Gastrocnemius medialis (tissue), 4 donors: ENCODE measurements at regions not wholly inside any gene's neighbourhood (a gene's known extent, or its start where the extent isn't known, plus 50 kb on each side); places are given as distances from the start of the nearest gene placed in this dataset.
"Not testable (repeated sequence)": the region's sequence is repeated elsewhere in the genome, so short reads cannot be mapped to it uniquely, and the experiment has no call there.

Experiments
- ATAC-seq, 2 donors: fragments of 150-250 bp; one replicate each; pipeline ENCODE4 v1.9.1; 2016
- DNase-seq, 2 donors: peaks; one replicate each; pipeline ENCODE4 v3.0.0-alpha.2; 2019
- H3K27ac ChIP-seq, 4 donors: fragments of 200-600 bp; sonication (generic); 1 replicate in 1 of 4; 2 replicates in 3 of 4; pipeline ENCODE4 v1.5.1; 2016 to 2018; ENCODE audit warnings: mild to moderate bottlenecking in 2 of 4, moderate library complexity in 1 of 4
- H3K27me3 ChIP-seq, 3 donors: fragments of 200-600 bp; sonication (generic) in 2 of 3; 1 replicate in 1 of 3; 2 replicates in 2 of 3; pipeline versions ENCODE4 v1.5.1 to v1.6.0; 2016 to 2019; ENCODE audit warnings: mild to moderate bottlenecking in 1 of 3, moderate library complexity in 1 of 3
- H3K36me3 ChIP-seq, 2 donors: fragments of 200-600 bp; sonication (generic) in 1 of 2; one replicate each; pipeline ENCODE4 v1.5.1; 2017 to 2018
- H3K4me1 ChIP-seq, 2 donors: fragments of 200-600 bp; sonication (generic) in 1 of 2; one replicate each; pipeline ENCODE4 v1.5.1; 2016 to 2017; ENCODE audit warnings: mild to moderate bottlenecking in 2 of 2
- H3K4me3 ChIP-seq, 4 donors: fragments of 200-600 bp; sonication (generic) in 3 of 4; 1 replicate in 1 of 4; 2 replicates in 3 of 4; pipeline ENCODE4 v1.5.1; 2016 to 2019; ENCODE audit warnings: mild to moderate bottlenecking in 2 of 4
- H3K9me3 ChIP-seq, 3 donors: fragments of 200-600 bp; sonication (generic) in 2 of 3; 1 replicate in 1 of 3; 2 replicates in 2 of 3; pipeline ENCODE4 v1.5.1; 2016 to 2019
- POLR2A ChIP-seq, 2 donors: fragments of 450-650 bp; IDR thresholded peaks; one replicate each; pipeline ENCODE4 v1.6.1; 2017; ENCODE audit warnings: antibody characterized with exemption in 2 of 2, mild to moderate bottlenecking in 2 of 2, moderate library complexity in 2 of 2
- in situ Hi-C, 4 donors: fragments of 200-750 bp; cut with MboI; loops; one replicate each; pipeline versions ENCODE4 v1.15.0 to v1.8.0; 2017; ENCODE audit warnings: low sequenced_read_pairs in 4 of 4
- intact Hi-C: fragments of 100-400 bp; cut with DNase I; formaldehyde crosslinking; loops from one replicate; pipeline ENCODE4 v1.15.1; 2023; ENCODE audit warnings: low total_unique reads
- TF ChIP-seq, protein P1 (sequence below), 5 experiments: fragments of 450-650 bp in 3 of 5; fragments of 200-600 bp in 2 of 5; sonication (generic) in 2 of 5; IDR thresholded peaks in 4 of 5; conservative IDR thresholded peaks in 1 of 5; 1 replicate in 4 of 5; 2 replicates in 1 of 5; pipeline ENCODE4 v1.5.1; 2016 to 2019; ENCODE audit warnings: antibody characterized with exemption in 5 of 5, mild to moderate bottlenecking in 3 of 5, moderate library complexity in 3 of 5

- Histone ChIP-seq H3K4me1 (no peaks in the 10 kb centered on the region), H3K27me3 (no peaks in the 10 kb centered on the region), H3K4me3 (no peak overlapping the region), H3K9me3 (peaks cover 0 to 14% (median 0%) of the 10 kb centered on the region in 3 donors), H3K36me3 (no peaks in the 10 kb centered on the region), H3K27ac (no peak overlapping the region)
- in situ Hi-C loops (no loop called here), intact Hi-C loops (no loop called here)
- ATAC-seq (no peak), DNase-seq (no peak)
- no peak for TF ChIP-seq POLR2A (IDR thresholded peaks at IDR 0.05)
- TF ChIP-seq, protein P1, sequence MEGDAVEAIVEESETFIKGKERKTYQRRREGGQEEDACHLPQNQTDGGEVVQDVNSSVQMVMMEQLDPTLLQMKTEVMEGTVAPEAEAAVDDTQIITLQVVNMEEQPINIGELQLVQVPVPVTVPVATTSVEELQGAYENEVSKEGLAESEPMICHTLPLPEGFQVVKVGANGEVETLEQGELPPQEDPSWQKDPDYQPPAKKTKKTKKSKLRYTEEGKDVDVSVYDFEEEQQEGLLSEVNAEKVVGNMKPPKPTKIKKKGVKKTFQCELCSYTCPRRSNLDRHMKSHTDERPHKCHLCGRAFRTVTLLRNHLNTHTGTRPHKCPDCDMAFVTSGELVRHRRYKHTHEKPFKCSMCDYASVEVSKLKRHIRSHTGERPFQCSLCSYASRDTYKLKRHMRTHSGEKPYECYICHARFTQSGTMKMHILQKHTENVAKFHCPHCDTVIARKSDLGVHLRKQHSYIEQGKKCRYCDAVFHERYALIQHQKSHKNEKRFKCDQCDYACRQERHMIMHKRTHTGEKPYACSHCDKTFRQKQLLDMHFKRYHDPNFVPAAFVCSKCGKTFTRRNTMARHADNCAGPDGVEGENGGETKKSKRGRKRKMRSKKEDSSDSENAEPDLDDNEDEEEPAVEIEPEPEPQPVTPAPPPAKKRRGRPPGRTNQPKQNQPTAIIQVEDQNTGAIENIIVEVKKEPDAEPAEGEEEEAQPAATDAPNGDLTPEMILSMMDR (IDR thresholded peaks at IDR 0.05 in 4 of 5, conservative IDR thresholded peaks at IDR 0.05 in 1 of 5), result no peak
These were observed 447.8 kb upstream of the TOM1L1 start for GRCh38 chr17:54452666-54453348.

- Histone ChIP-seq H3K9me3 (peaks cover 0 to 14% (median 0%) of the 10 kb centered on the region in 3 donors), H3K27me3 (no peaks in the 10 kb centered on the region), H3K27ac (no peak overlapping the region), H3K4me1 (no peaks in the 10 kb centered on the region), H3K36me3 (no peaks in the 10 kb centered on the region), H3K4me3 (no peak overlapping the region)
- no peak for TF ChIP-seq POLR2A (IDR thresholded peaks at IDR 0.05)
- TF ChIP-seq, protein P1 (IDR thresholded peaks at IDR 0.05 in 4 of 5, conservative IDR thresholded peaks at IDR 0.05 in 1 of 5), result no peak
- DNase-seq (no peak), ATAC-seq (no peak)
- intact Hi-C loops, result no loop called here
- in situ Hi-C loops, result no loop called here
These were observed 445.3 kb upstream of the TOM1L1 start for GRCh38 chr17:54455251-54455868.

- H3K4me3 ChIP-seq, H3K36me3 ChIP-seq, H3K27me3 ChIP-seq, DNase-seq, H3K4me1 ChIP-seq, H3K9me3 ChIP-seq, in situ Hi-C loops, H3K27ac ChIP-seq, intact Hi-C loops, ATAC-seq: not testable (repeated sequence)
These were observed 435.2 kb upstream of the TOM1L1 start for GRCh38 chr17:54465443-54465842.

GRCh38 chr17:54466875-54467274, 433.8 kb upstream of the TOM1L1 start:
- Histone ChIP-seq H3K9me3 (no peaks in the 10 kb centered on the region), H3K36me3 (no peaks in the 10 kb centered on the region), H3K27me3 (no peaks in the 10 kb centered on the region), H3K4me3 (no peak overlapping the region), H3K27ac (no peak overlapping the region), H3K4me1 (no peaks in the 10 kb centered on the region)
- ATAC-seq (no peak), DNase-seq (no peak)
- intact Hi-C loops, result no loop called here
- in situ Hi-C loops, result no loop called here
- no peak for TF ChIP-seq POLR2A (IDR thresholded peaks at IDR 0.05)
- TF ChIP-seq, protein P1 (IDR thresholded peaks at IDR 0.05 in 4 of 5, conservative IDR thresholded peaks at IDR 0.05 in 1 of 5), result no peak

DNA sequence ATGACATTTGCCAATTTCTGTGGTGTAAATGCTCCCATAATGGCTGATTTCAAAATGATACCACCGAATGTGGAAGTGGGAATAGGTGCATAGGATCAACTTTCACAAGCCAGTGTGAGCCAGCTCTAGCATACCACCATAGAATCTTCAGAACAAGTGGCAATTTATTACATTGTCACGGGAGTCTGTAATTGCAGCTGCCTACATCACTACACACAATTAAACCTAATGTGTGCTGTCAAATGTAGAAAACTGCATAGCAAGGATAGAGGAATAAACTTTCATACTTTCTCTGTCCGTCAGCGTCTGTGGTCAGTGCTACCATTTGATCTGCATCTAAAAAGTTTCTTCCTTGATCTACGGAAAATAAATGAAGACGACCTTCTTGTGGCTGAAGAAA, 417.8 kb upstream of the TOM1L1 start:
- Histone ChIP-seq H3K36me3 (no peaks in the 10 kb centered on the region), H3K9me3 (no peaks in the 10 kb centered on the region), H3K4me1 (no peaks in the 10 kb centered on the region), H3K4me3 (no peak overlapping the region), H3K27ac (no peak overlapping the region), H3K27me3 (no peaks in the 10 kb centered on the region)
- no peak for ATAC-seq
- no peak for DNase-seq
- in situ Hi-C loops, result no loop called here
- no peak for TF ChIP-seq POLR2A (IDR thresholded peaks at IDR 0.05)
- TF ChIP-seq, protein P1 (IDR thresholded peaks at IDR 0.05 in 4 of 5, conservative IDR thresholded peaks at IDR 0.05 in 1 of 5), result no peak
- intact Hi-C loops, result no loop called here
